Ovary (tissue), 7 donors: ENCODE measurements at regions not wholly inside any gene's neighbourhood (a gene's known extent, or its start where the extent isn't known, plus 50 kb on each side); places are given as distances from the start of the nearest gene placed in this dataset.

Source experiments
- DNase-seq, 5 donors: peaks; one replicate each; pipeline ENCODE4 v3.0.0-alpha.2; 2019 to 2020
- H3K27ac ChIP-seq, 2 donors: fragments of 200-600 bp; one replicate each; pipeline versions ENCODE4 v1.5.1 to v1.8.0; 2019 to 2022
- H3K27me3 ChIP-seq: fragments of 200-600 bp; one replicate; pipeline ENCODE4 v1.8.0; 2022
- H3K36me3 ChIP-seq: fragments of 200-600 bp; sonication (generic); one replicate; pipeline ENCODE4 v1.5.1; 2019
- H3K4me1 ChIP-seq: one replicate; pipeline ENCODE4 v1.8.1; 2013; ENCODE audit warnings: mild to moderate bottlenecking, moderate library complexity; ENCODE audit not compliant: insufficient read depth
- H3K4me3 ChIP-seq: fragments of 200-600 bp; sonication (generic); one replicate; pipeline ENCODE4 v1.5.1; 2017
- H3K9me3 ChIP-seq, 2 donors: fragments of 200-600 bp in 1 of 2; sonication (generic) in 1 of 2; one replicate each; pipeline versions ENCODE4 v1.5.1 to v1.8.1; 2013 to 2019; ENCODE audit warnings: mild to moderate bottlenecking in 1 of 2, moderate library complexity in 1 of 2
- CTCF ChIP-seq, 3 donors: fragments of 450-650 bp in 2 of 3; fragments of 200-600 bp in 1 of 3; IDR thresholded peaks; one replicate each; pipeline versions ENCODE4 v1.5.1 to v1.8.0; 2016 to 2022; ENCODE audit warnings: antibody characterized with exemption in 3 of 3, mild to moderate bottlenecking in 1 of 3
- EP300 ChIP-seq: sonication (generic); formaldehyde crosslinking; IDR thresholded peaks from one replicate; pipeline ENCODE4 v1.6.1; 2017; ENCODE audit warnings: antibody characterized with exemption
- POLR2A ChIP-seq: fragments of 450-650 bp; IDR thresholded peaks from one replicate; pipeline ENCODE4 v1.6.1; 2017; ENCODE audit warnings: antibody characterized with exemption, mild to moderate bottlenecking, moderate library complexity
- WGBS, 3 donors: extraction: QIAGEN DNeasy Blood & Tissue Kit in 1 of 3; methylation state at CpG; one replicate each; pipeline versions ENCODE4 v1.1.5 to v1.1.7; 2013 to 2017; 5-methylcytosine and 5-hydroxymethylcytosine counted together
- intact Hi-C, 4 donors: fragments of 100-400 bp; cut with DNase I; formaldehyde crosslinking; loops; one replicate each; pipeline versions ENCODE4 v1.11.0 to v1.15.1; 2022 to 2023
- donor health status: DM: no; HTN: no; CAD: no; lungs with moderate emphysema.
- donor health status: DM: no; HTN: no; CAD: no.
- donor health status: Bipolar disorder and iron deficiency.
- donor health status: DM: no; HTN: no; CAD: no.
- donor health status: DM: yes; HTN: yes; CAD: no.

- Histone ChIP-seq H3K27me3 (no peaks in the 10 kb centered on the region), H3K27ac (no peak overlapping the region), H3K36me3 (no peaks in the 10 kb centered on the region), H3K4me3 (no peak overlapping the region), H3K9me3 (no peaks in the 10 kb centered on the region), H3K4me1 (no peaks in the 10 kb centered on the region)
- DNase-seq: no peak
- TF ChIP-seq CTCF (IDR thresholded peaks at IDR 0.05) (no peak), POLR2A (no peak), EP300 (no peak)
- intact Hi-C loops: no loop called here
- 53 to 65% (median 62%) methylated on average over 1 of the region's 1 CpG for WGBS, 3 donors
These were observed 437.7 kb upstream of the HS3ST1 start for GRCh38 chr4:11866391-11866790.

- intact Hi-C loops: no loop called here
- Histone ChIP-seq H3K4me1 (no peaks in the 10 kb centered on the region), H3K36me3 (no peaks in the 10 kb centered on the region), H3K4me3 (no peak overlapping the region), H3K27me3 (no peaks in the 10 kb centered on the region), H3K27ac (no peak overlapping the region), H3K9me3 (no peaks in the 10 kb centered on the region)
- TF ChIP-seq POLR2A: no peak
- no peak for TF ChIP-seq CTCF (IDR thresholded peaks at IDR 0.05)
- TF ChIP-seq EP300: no peak
- 6 to 19% (median 18%) methylated on average over 1 of the region's 1 CpG for WGBS, 3 donors
- DNase-seq: no peak
These were observed 432.3 kb upstream of the HS3ST1 start for GRCh38 chr4:11860996-11861395.

DNA sequence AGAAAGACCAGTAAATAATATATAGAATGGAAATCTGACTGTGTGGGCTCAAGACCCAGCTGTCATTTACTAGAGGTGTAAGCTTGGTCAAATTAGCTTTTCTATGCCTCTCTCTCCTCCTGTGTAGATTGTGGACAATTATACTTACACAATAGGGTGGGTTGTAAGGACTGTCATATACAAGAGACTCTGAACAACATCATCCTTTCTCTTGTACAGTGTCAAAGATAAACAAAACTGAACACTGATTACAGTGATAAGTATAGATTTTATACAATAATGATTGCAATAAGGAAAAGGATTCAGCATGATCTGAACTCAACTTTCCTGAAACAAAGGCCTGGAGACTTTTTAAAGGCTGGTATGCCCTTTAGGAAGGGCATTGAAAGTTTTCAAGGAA is 429.2 kb upstream of the HS3ST1 start:
- H3K9me3 ChIP-seq: no peaks in the 10 kb centered on the region
- no peaks in the 10 kb centered on the region for H3K27me3 ChIP-seq
- intact Hi-C loops: no loop called here
- DNase-seq: no peak
- H3K27ac ChIP-seq: no peak overlapping the region
- H3K36me3 ChIP-seq: no peaks in the 10 kb centered on the region
- no peak overlapping the region for H3K4me3 ChIP-seq
- H3K4me1 ChIP-seq: no peaks in the 10 kb centered on the region
- TF ChIP-seq CTCF (IDR thresholded peaks at IDR 0.05) (no peak), POLR2A (no peak), EP300 (no peak)

- TF ChIP-seq CTCF (IDR thresholded peaks at IDR 0.05) (no peak), POLR2A (no peak), EP300 (no peak)
- intact Hi-C loops: no loop called here
- no peak overlapping the region for H3K4me3 ChIP-seq
- H3K27me3 ChIP-seq: no peaks in the 10 kb centered on the region
- no peaks in the 10 kb centered on the region for H3K4me1 ChIP-seq
- WGBS, 3 donors: 80 to 86% (median 84%) methylated on average over 4 of the region's 4 CpGs
- H3K36me3 ChIP-seq: no peaks in the 10 kb centered on the region
- H3K9me3 ChIP-seq: no peaks in the 10 kb centered on the region
- DNase-seq: no peak
- H3K27ac ChIP-seq: no peak overlapping the region
These were observed 418.5 kb upstream of the HS3ST1 start for GRCh38 chr4:11847167-11847566.

GRCh38 chr4:11843927-11844326 is 415.2 kb upstream of the HS3ST1 start:
- TF ChIP-seq CTCF (IDR thresholded peaks at IDR 0.05): no peak
- TF ChIP-seq EP300: no peak
- TF ChIP-seq POLR2A: no peak
- Histone ChIP-seq H3K36me3 (no peaks in the 10 kb centered on the region), H3K4me3 (no peak overlapping the region), H3K9me3 (no peaks in the 10 kb centered on the region), H3K27me3 (no peaks in the 10 kb centered on the region), H3K27ac (no peak overlapping the region), H3K4me1 (no peaks in the 10 kb centered on the region)
- DNase-seq: no peak
- intact Hi-C loops: no loop called here
- WGBS, 3 donors: 52 to 65% (median 57%) methylated on average over 4 of the region's 4 CpGs
